ENCODE measurements at regions not wholly inside any gene's neighbourhood (a gene's known extent, or its start where the extent isn't known, plus 50 kb on each side); places are given as distances from the start of the nearest gene placed in this dataset.

GRCh38 chr10:3478153-3478552 is 305.6 kb upstream of the PITRM1 start:
- DNase-seq: no peak

- no peak for DNase-seq
Measured at GRCh38 chr10:3477683-3478082, 305.1 kb upstream of the PITRM1 start.

GRCh38 chr10:3476640-3477448 is 304.3 kb upstream of the PITRM1 start:
- no peak for DNase-seq

GRCh38 chr10:3476186-3476585 is 303.6 kb upstream of the PITRM1 start:
- no peak for DNase-seq

GRCh38 chr10:3475367-3475766 is 302.8 kb upstream of the PITRM1 start:
- DNase-seq: no peak

GRCh38 chr10:3474266-3474665 is 301.7 kb upstream of the PITRM1 start:
- DNase-seq: no peak

- no peak for DNase-seq
Measured at GRCh38 chr10:3473271-3473670, 300.7 kb upstream of the PITRM1 start.

GRCh38 chr10:3472287-3473051 is 299.9 kb upstream of the PITRM1 start:
- no peak for DNase-seq

GRCh38 chr10:3471927-3472286 is 299.3 kb upstream of the PITRM1 start:
- DNase-seq: no peak

- DNase-seq: no peak
Measured at GRCh38 chr10:3471472-3471871, 298.9 kb upstream of the PITRM1 start.

GRCh38 chr10:3470191-3470590 is 297.6 kb upstream of the PITRM1 start:
- DNase-seq: no peak

- DNase-seq: no peak
Measured at GRCh38 chr10:3469639-3470020, 297.0 kb upstream of the PITRM1 start.

- no peak for DNase-seq
Measured at GRCh38 chr10:3468919-3469638, 296.5 kb upstream of the PITRM1 start.

- no peak for DNase-seq
Measured at GRCh38 chr10:3467052-3467951, 294.7 kb upstream of the PITRM1 start.

- no peak for DNase-seq
Measured at GRCh38 chr10:3465406-3465891, 292.9 kb upstream of the PITRM1 start.

- no peak for DNase-seq
Measured at GRCh38 chr10:3464760-3465405, 292.3 kb upstream of the PITRM1 start.

GRCh38 chr10:3460420-3461128 is 288.0 kb upstream of the PITRM1 start:
- DNase-seq: no peak

- DNase-seq: no peak
Measured at GRCh38 chr10:3455385-3456334, 283.1 kb upstream of the PITRM1 start.

- DNase-seq: no peak
Measured at GRCh38 chr10:3452683-3453361, 280.2 kb upstream of the PITRM1 start.
